ENCODE measurements at regions not wholly inside any gene's neighbourhood (a gene's known extent, or its start where the extent isn't known, plus 50 kb on each side); places are given as distances from the start of the nearest gene placed in this dataset.

- CTCF ChIA-PET = no interaction called here
- Histone ChIP-seq H3K9me3 (ENCODE audit: control insufficient read depth in 2 of 3, low read length in 3 of 3) (no peaks in the 10 kb centered on the region), H3K27ac (ENCODE audit: low read depth, low read length) (no peak overlapping the region), H3K4me3 (ENCODE audit: low read length) (no peak overlapping the region), H3K4me1 (ENCODE audit: control insufficient read depth in 2 of 2, insufficient read depth in 2 of 2, low read length in 2 of 2) (no peaks in the 10 kb centered on the region), H3K36me3 (ENCODE audit: control insufficient read depth in 2 of 3, insufficient read depth in 3 of 3, low read length in 3 of 3) (no peaks in the 10 kb centered on the region), H3K27me3 (ENCODE audit: control insufficient read depth in 2 of 2, insufficient read depth in 2 of 2, low read length in 2 of 2) (no peaks in the 10 kb centered on the region)
- no peak for ATAC-seq
- Mint-ChIP-seq H3K36me3 (no peaks in the 10 kb centered on the region), H3K4me1 (no peaks in the 10 kb centered on the region), H3K9me3 (peaks cover 0 to 4% (median 0%) of the 10 kb centered on the region in 11 donors), H3K27me3 (peaks cover 0 to 5% (median 0%) of the 10 kb centered on the region in 5 donors), H3K27ac (no peak overlapping the region), H3K4me3 (no peak overlapping the region)
- POLR2A ChIA-PET = no interaction called here
- intact Hi-C loops (cut with micrococcal nuclease) = no loop called here
- DNase-seq = no peak
Observed at GRCh38 chr3:118629821-118630220, 404.8 kb downstream of the IGSF11 start.

- intact Hi-C loops (cut with micrococcal nuclease) = no loop called here
- Histone ChIP-seq H3K9me3 (ENCODE audit: control insufficient read depth in 2 of 3, low read length in 3 of 3) (no peaks in the 10 kb centered on the region), H3K27ac (ENCODE audit: low read depth, low read length) (no peak overlapping the region), H3K27me3 (ENCODE audit: control insufficient read depth in 2 of 2, insufficient read depth in 2 of 2, low read length in 2 of 2) (no peaks in the 10 kb centered on the region), H3K4me3 (ENCODE audit: low read length) (no peak overlapping the region), H3K4me1 (ENCODE audit: control insufficient read depth in 2 of 2, insufficient read depth in 2 of 2, low read length in 2 of 2) (no peaks in the 10 kb centered on the region), H3K36me3 (ENCODE audit: control insufficient read depth in 2 of 3, insufficient read depth in 3 of 3, low read length in 3 of 3) (no peaks in the 10 kb centered on the region)
- Mint-ChIP-seq H3K9me3 (peaks cover 0 to 5% (median 0%) of the 10 kb centered on the region in 11 donors), H3K36me3 (no peaks in the 10 kb centered on the region), H3K4me3 (no peak overlapping the region), H3K27ac (no peak overlapping the region), H3K4me1 (no peaks in the 10 kb centered on the region), H3K27me3 (peaks cover 0 to 22% (median 11%) of the 10 kb centered on the region in 5 donors)
- CTCF ChIA-PET = no interaction called here
- POLR2A ChIA-PET = no interaction called here
- ATAC-seq (no peak), DNase-seq (no peak)
Observed at GRCh38 chr3:118635711-118636110, 398.9 kb downstream of the IGSF11 start.

- POLR2A ChIA-PET = no interaction called here
- Mint-ChIP-seq H3K4me3 (no peak overlapping the region), H3K9me3 (peaks cover 0 to 5% (median 0%) of the 10 kb centered on the region in 11 donors), H3K36me3 (no peaks in the 10 kb centered on the region), H3K27me3 (peaks cover 0 to 22% (median 9%) of the 10 kb centered on the region in 5 donors), H3K27ac (no peak overlapping the region), H3K4me1 (no peaks in the 10 kb centered on the region)
- intact Hi-C loops (cut with micrococcal nuclease) = no loop called here
- CTCF ChIA-PET = no interaction called here
- Histone ChIP-seq H3K36me3 (ENCODE audit: control insufficient read depth in 2 of 3, insufficient read depth in 3 of 3, low read length in 3 of 3) (no peaks in the 10 kb centered on the region), H3K27ac (ENCODE audit: low read depth, low read length) (no peak overlapping the region), H3K4me3 (ENCODE audit: low read length) (no peak overlapping the region), H3K9me3 (ENCODE audit: control insufficient read depth in 2 of 3, low read length in 3 of 3) (no peaks in the 10 kb centered on the region), H3K27me3 (ENCODE audit: control insufficient read depth in 2 of 2, insufficient read depth in 2 of 2, low read length in 2 of 2) (no peaks in the 10 kb centered on the region), H3K4me1 (ENCODE audit: control insufficient read depth in 2 of 2, insufficient read depth in 2 of 2, low read length in 2 of 2) (no peaks in the 10 kb centered on the region)
- no peak for ATAC-seq
- no peak for DNase-seq
Observed at GRCh38 chr3:118636841-118637240, 397.8 kb downstream of the IGSF11 start.

- no peak for DNase-seq
- no peak for ATAC-seq
- no peaks in the 10 kb centered on the region for H3K4me1 Mint-ChIP-seq
- Histone ChIP-seq H3K27me3 (ENCODE audit: control insufficient read depth in 2 of 2, insufficient read depth in 2 of 2, low read length in 2 of 2) (no peaks in the 10 kb centered on the region), H3K27ac (ENCODE audit: low read depth, low read length) (no peak overlapping the region), H3K9me3 (ENCODE audit: control insufficient read depth in 2 of 3, low read length in 3 of 3) (no peaks in the 10 kb centered on the region), H3K4me3 (ENCODE audit: low read length) (no peak overlapping the region), H3K36me3 (ENCODE audit: control insufficient read depth in 2 of 3, insufficient read depth in 3 of 3, low read length in 3 of 3) (no peaks in the 10 kb centered on the region), H3K4me1 (ENCODE audit: control insufficient read depth in 2 of 2, insufficient read depth in 2 of 2, low read length in 2 of 2) (no peaks in the 10 kb centered on the region)
- H3K27me3 Mint-ChIP-seq = peaks cover 0 to 22% (median 11%) of the 10 kb centered on the region in 5 donors
- intact Hi-C loops (cut with micrococcal nuclease) = no loop called here
- no peak overlapping the region for H3K27ac Mint-ChIP-seq
- H3K4me3 Mint-ChIP-seq = no peak overlapping the region
- ChIA-PET CTCF (no interaction called here), POLR2A (no interaction called here)
- peaks cover 0 to 5% (median 0%) of the 10 kb centered on the region in 11 donors for H3K9me3 Mint-ChIP-seq
- no peaks in the 10 kb centered on the region for H3K36me3 Mint-ChIP-seq
Observed at GRCh38 chr3:118637846-118638245, 396.8 kb downstream of the IGSF11 start.

- ChIA-PET POLR2A (no interaction called here), CTCF (no interaction called here)
- Mint-ChIP-seq H3K27me3 (peaks cover 0 to 27% (median 11%) of the 10 kb centered on the region in 5 donors), H3K4me3 (no peak overlapping the region), H3K27ac (no peak overlapping the region), H3K36me3 (no peaks in the 10 kb centered on the region), H3K9me3 (peaks cover 0 to 10% (median 0%) of the 10 kb centered on the region in 11 donors), H3K4me1 (peaks cover 0 to 2% (median 0%) of the 10 kb centered on the region in 7 donors)
- Histone ChIP-seq H3K4me3 (ENCODE audit: low read length) (no peak overlapping the region), H3K9me3 (ENCODE audit: control insufficient read depth in 2 of 3, low read length in 3 of 3) (no peaks in the 10 kb centered on the region), H3K27me3 (ENCODE audit: control insufficient read depth in 2 of 2, insufficient read depth in 2 of 2, low read length in 2 of 2) (no peaks in the 10 kb centered on the region), H3K27ac (ENCODE audit: low read depth, low read length) (no peak overlapping the region), H3K4me1 (ENCODE audit: control insufficient read depth in 2 of 2, insufficient read depth in 2 of 2, low read length in 2 of 2) (no peaks in the 10 kb centered on the region), H3K36me3 (ENCODE audit: control insufficient read depth in 2 of 3, insufficient read depth in 3 of 3, low read length in 3 of 3) (no peaks in the 10 kb centered on the region)
- ATAC-seq = no peak
- DNase-seq = peak in 1 of 9 donors; percentile 0
- intact Hi-C loops (cut with micrococcal nuclease) = no loop called here
Observed at GRCh38 chr3:118641608-118642007, 393.0 kb downstream of the IGSF11 start.

GRCh38 chr3:118671192-118671591 lies 363.5 kb downstream of the IGSF11 start:
- ATAC-seq = no peak
- DNase-seq = no peak
- H3K27ac Mint-ChIP-seq = no peak overlapping the region
- H3K27me3 Mint-ChIP-seq = peaks cover 0 to 5% (median 0%) of the 10 kb centered on the region in 5 donors
- no peaks in the 10 kb centered on the region for H3K4me1 Mint-ChIP-seq
- no peaks in the 10 kb centered on the region for H3K4me1 ChIP-seq (ENCODE audit: control insufficient read depth in 2 of 2, insufficient read depth in 2 of 2, low read length in 2 of 2)
- ChIA-PET POLR2A (no interaction called here), CTCF (no interaction called here)
- intact Hi-C loops (cut with micrococcal nuclease) = no loop called here
- peaks cover 0 to 6% (median 0%) of the 10 kb centered on the region in 11 donors for H3K9me3 Mint-ChIP-seq
- no peaks in the 10 kb centered on the region for H3K27me3 ChIP-seq (ENCODE audit: control insufficient read depth in 2 of 2, insufficient read depth in 2 of 2, low read length in 2 of 2)
- no peaks in the 10 kb centered on the region for H3K36me3 Mint-ChIP-seq
- no peak overlapping the region for H3K4me3 Mint-ChIP-seq
- no peak overlapping the region for H3K27ac ChIP-seq (ENCODE audit: low read depth, low read length)
- no peaks in the 10 kb centered on the region for H3K9me3 ChIP-seq (ENCODE audit: control insufficient read depth in 2 of 3, low read length in 3 of 3)
- H3K4me3 ChIP-seq (ENCODE audit: low read length) = no peak overlapping the region
- H3K36me3 ChIP-seq (ENCODE audit: control insufficient read depth in 2 of 3, insufficient read depth in 3 of 3, low read length in 3 of 3) = no peaks in the 10 kb centered on the region

GRCh38 chr3:118675305-118675704 lies 359.3 kb downstream of the IGSF11 start:
- ChIA-PET POLR2A (no interaction called here), CTCF (no interaction called here)
- no peaks in the 10 kb centered on the region for H3K4me1 ChIP-seq (ENCODE audit: control insufficient read depth in 2 of 2, insufficient read depth in 2 of 2, low read length in 2 of 2)
- no peaks in the 10 kb centered on the region for H3K36me3 ChIP-seq (ENCODE audit: control insufficient read depth in 2 of 3, insufficient read depth in 3 of 3, low read length in 3 of 3)
- H3K9me3 Mint-ChIP-seq = peaks cover 0 to 3% (median 0%) of the 10 kb centered on the region in 11 donors
- no peak overlapping the region for H3K4me3 ChIP-seq (ENCODE audit: low read length)
- no peak for DNase-seq
- intact Hi-C loops (cut with micrococcal nuclease) = no loop called here
- no peaks in the 10 kb centered on the region for H3K36me3 Mint-ChIP-seq
- H3K27me3 Mint-ChIP-seq = peaks cover 0 to 4% (median 0%) of the 10 kb centered on the region in 5 donors
- no peaks in the 10 kb centered on the region for H3K9me3 ChIP-seq (ENCODE audit: control insufficient read depth in 2 of 3, low read length in 3 of 3)
- no peak overlapping the region for H3K27ac ChIP-seq (ENCODE audit: low read depth, low read length)
- no peak overlapping the region for H3K4me3 Mint-ChIP-seq
- no peaks in the 10 kb centered on the region for H3K4me1 Mint-ChIP-seq
- no peaks in the 10 kb centered on the region for H3K27me3 ChIP-seq (ENCODE audit: control insufficient read depth in 2 of 2, insufficient read depth in 2 of 2, low read length in 2 of 2)
- no peak overlapping the region for H3K27ac Mint-ChIP-seq
- ATAC-seq = no peak

Data from naive thymus-derived CD4-positive, alpha-beta T cell (primary cell).